Left lung (tissue), 4 donors: ENCODE measurements at regions not wholly inside any gene's neighbourhood (a gene's known extent, or its start where the extent isn't known, plus 50 kb on each side); places are given as distances from the start of the nearest gene placed in this dataset.

Experiments
- ATAC-seq: fragments of 200-7000 bp; cut with Tn5 transposase; one replicate; pipeline ENCODE4 v1.9.1; 2020; ENCODE audit warnings: moderate library complexity
- DNase-seq, 4 donors: peaks; one replicate each; pipeline ENCODE4 v3.0.0-alpha.2; 2013 to 2020
- H3K27ac ChIP-seq, 2 donors: fragments of 200-600 bp; sonication (generic) in 1 of 2; one replicate each; pipeline versions ENCODE4 v1.5.0 to v1.8.0; 2020 to 2021
- H3K27me3 ChIP-seq, 2 donors: fragments of 200-600 bp; sonication (generic) in 1 of 2; one replicate each; pipeline versions ENCODE4 v1.5.0 to v1.8.0; 2020 to 2021
- H3K36me3 ChIP-seq, 2 donors: fragments of 200-600 bp; sonication (generic) in 1 of 2; one replicate each; pipeline versions ENCODE4 v1.5.0 to v1.8.0; 2020 to 2021
- H3K4me1 ChIP-seq, 2 donors: fragments of 200-600 bp; one replicate each; pipeline ENCODE4 v1.8.0; 2021
- H3K4me3 ChIP-seq, 2 donors: fragments of 200-600 bp; sonication (generic) in 1 of 2; one replicate each; pipeline versions ENCODE4 v1.5.0 to v1.8.0; 2020 to 2021; ENCODE audit warnings: mild to moderate bottlenecking in 1 of 2
- H3K9me3 ChIP-seq, 2 donors: fragments of 200-600 bp; sonication (generic) in 1 of 2; one replicate each; pipeline versions ENCODE4 v1.5.0 to v1.8.0; 2020 to 2021
- CTCF ChIP-seq, 2 donors: fragments of 200-600 bp; sonication (generic) in 1 of 2; IDR thresholded peaks; one replicate each; pipeline versions ENCODE4 v1.5.0 to v1.8.0; 2021; ENCODE audit warnings: antibody characterized with exemption in 2 of 2
- intact Hi-C, 2 donors: fragments of 100-400 bp; cut with DNase I; formaldehyde crosslinking; loops; one replicate each; pipeline versions ENCODE4 v1.11.2 to v1.14.2; 2022
- donor health status: DM: no; HTN: yes; CAD: no.
- donor health status: DM: no; HTN: no; CAD: no.

GRCh38 chr4:11631416-11631815, 202.7 kb upstream of the HS3ST1 start:
- H3K9me3 ChIP-seq, result no peaks in the 10 kb centered on the region
- ATAC-seq, result no peak

GRCh38 chr4:11628093-11628725, 199.5 kb upstream of the HS3ST1 start:
- no peak for TF ChIP-seq CTCF (IDR thresholded peaks at IDR 0.05)
- no peaks in the 10 kb centered on the region for H3K36me3 ChIP-seq
- intact Hi-C loops, result no loop called here
- no peak overlapping the region for H3K4me3 ChIP-seq
- H3K9me3 ChIP-seq, result no peaks in the 10 kb centered on the region
- H3K27ac ChIP-seq, result no peak overlapping the region
- no peaks in the 10 kb centered on the region for H3K4me1 ChIP-seq
- H3K27me3 ChIP-seq, result no peaks in the 10 kb centered on the region
- ATAC-seq (no peak), DNase-seq (no peak)

More at GRCh38 chr4:11631416-11631815, 202.7 kb upstream of the HS3ST1 start:
- Histone ChIP-seq H3K27ac (no peak overlapping the region), H3K4me3 (no peak overlapping the region), H3K4me1 (no peaks in the 10 kb centered on the region), H3K27me3 (no peaks in the 10 kb centered on the region), H3K36me3 (no peaks in the 10 kb centered on the region)
- DNase-seq, result no peak
- TF ChIP-seq CTCF (IDR thresholded peaks at IDR 0.05), result no peak
- intact Hi-C loops, result no loop called here

- no peaks in the 10 kb centered on the region for H3K27me3 ChIP-seq
- ATAC-seq (no peak), DNase-seq (no peak)
- no peaks in the 10 kb centered on the region for H3K4me1 ChIP-seq
- intact Hi-C loops, result no loop called here
- H3K27ac ChIP-seq, result no peak overlapping the region
- no peaks in the 10 kb centered on the region for H3K36me3 ChIP-seq
- no peaks in the 10 kb centered on the region for H3K9me3 ChIP-seq
- no peak overlapping the region for H3K4me3 ChIP-seq
- TF ChIP-seq CTCF (IDR thresholded peaks at IDR 0.05), result no peak
These were observed 197.4 kb upstream of the HS3ST1 start for GRCh38 chr4:11626066-11626465.

DNA sequence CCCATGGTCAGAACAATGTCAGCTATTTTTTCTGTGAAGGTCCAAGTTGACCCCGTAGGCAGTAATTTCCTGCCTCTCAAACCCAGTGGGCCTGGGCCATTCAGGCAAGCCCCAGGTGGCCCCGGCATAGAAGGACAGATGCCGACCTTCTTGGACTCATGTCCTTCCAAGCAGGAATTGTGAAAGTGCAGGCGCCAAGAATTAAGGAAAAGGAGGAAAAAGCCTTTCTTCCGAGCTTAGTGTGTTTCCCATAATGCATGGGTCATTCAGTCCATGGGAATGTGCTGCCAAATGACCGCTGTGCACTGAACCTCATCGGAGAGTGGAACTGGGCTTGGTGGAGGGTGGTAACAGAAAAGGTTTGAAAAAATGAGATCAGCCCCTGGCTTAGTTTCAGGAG, 196.5 kb upstream of the HS3ST1 start:
- Histone ChIP-seq H3K9me3 (no peaks in the 10 kb centered on the region), H3K27ac (no peak overlapping the region), H3K27me3 (no peaks in the 10 kb centered on the region), H3K4me1 (no peaks in the 10 kb centered on the region), H3K36me3 (no peaks in the 10 kb centered on the region), H3K4me3 (no peak overlapping the region)
- DNase-seq (no peak), ATAC-seq (no peak)
- intact Hi-C loops, result no loop called here
- no peak for TF ChIP-seq CTCF (IDR thresholded peaks at IDR 0.05)

DNA sequence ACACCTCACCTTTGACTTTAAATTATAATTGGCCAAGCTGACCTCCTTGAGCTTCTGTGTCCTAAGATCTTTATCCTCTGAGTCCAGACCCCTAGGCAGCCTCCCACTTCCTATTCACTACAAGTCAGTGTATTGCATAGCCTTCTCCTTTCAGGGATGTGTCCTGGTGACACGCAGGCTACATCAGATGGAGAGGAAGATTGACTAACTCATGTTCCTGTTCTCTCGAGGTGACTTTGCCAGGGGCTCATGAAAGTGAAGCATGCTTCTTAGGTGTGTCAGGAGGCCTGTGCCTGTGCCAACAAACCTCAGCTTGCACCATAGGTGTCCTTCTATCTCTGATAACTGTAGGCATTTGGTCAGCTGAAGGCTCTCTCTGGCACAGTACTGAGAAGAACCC, 195.7 kb upstream of the HS3ST1 start:
- DNase-seq (no peak), ATAC-seq (no peak)
- no peak for TF ChIP-seq CTCF (IDR thresholded peaks at IDR 0.05)
- H3K27me3 ChIP-seq, result no peaks in the 10 kb centered on the region
- no peak overlapping the region for H3K27ac ChIP-seq
- no peaks in the 10 kb centered on the region for H3K9me3 ChIP-seq
- intact Hi-C loops, result no loop called here
- H3K4me1 ChIP-seq, result no peaks in the 10 kb centered on the region
- no peak overlapping the region for H3K4me3 ChIP-seq
- no peaks in the 10 kb centered on the region for H3K36me3 ChIP-seq
